Putamen (tissue), 1 donor: ENCODE measurements at regions not wholly inside any gene's neighbourhood (a gene's known extent, or its start where the extent isn't known, plus 50 kb on each side); places are given as distances from the start of the nearest gene placed in this dataset.

Source experiments
- DNase-seq: peaks from one replicate; pipeline ENCODE4 v3.0.0-alpha.2; 2016; ENCODE audit warnings: low spot score

- no peak for DNase-seq
Observed at GRCh38 chr10:9762966-9763656, 1254.6 kb upstream of the CELF2 start.

- no peak for DNase-seq
Observed at GRCh38 chr10:9766762-9767161, 1250.9 kb upstream of the CELF2 start.

GRCh38 chr10:9781666-9782065, 1236.0 kb upstream of the CELF2 start:
- DNase-seq = no peak

GRCh38 chr10:9786101-9786500, 1231.6 kb upstream of the CELF2 start:
- no peak for DNase-seq

GRCh38 chr10:9786576-9786975, 1231.1 kb upstream of the CELF2 start:
- DNase-seq = no peak

GRCh38 chr10:9789996-9790395, 1227.7 kb upstream of the CELF2 start:
- DNase-seq = no peak

GRCh38 chr10:9792181-9792580, 1225.5 kb upstream of the CELF2 start:
- no peak for DNase-seq

- no peak for DNase-seq
Observed at GRCh38 chr10:9796564-9796963, 1221.1 kb upstream of the CELF2 start.

- no peak for DNase-seq
Observed at GRCh38 chr10:9800011-9800410, 1217.7 kb upstream of the CELF2 start.

GRCh38 chr10:9800571-9800970, 1217.1 kb upstream of the CELF2 start:
- no peak for DNase-seq

GRCh38 chr10:9807846-9808245, 1209.8 kb upstream of the CELF2 start:
- no peak for DNase-seq

- no peak for DNase-seq
Observed at GRCh38 chr10:9811601-9812000, 1206.1 kb upstream of the CELF2 start.

GRCh38 chr10:9814285-9814864, 1203.3 kb upstream of the CELF2 start:
- no peak for DNase-seq

- DNase-seq = no peak
Observed at GRCh38 chr10:9819756-9820494, 1197.7 kb upstream of the CELF2 start.

- DNase-seq = no peak
Observed at GRCh38 chr10:9823268-9823930, 1194.3 kb upstream of the CELF2 start.

GRCh38 chr10:9824631-9825071, 1193.0 kb upstream of the CELF2 start:
- DNase-seq = no peak

- no peak for DNase-seq
Observed at GRCh38 chr10:9825491-9826018, 1192.1 kb upstream of the CELF2 start.

GRCh38 chr10:9828110-9828509, 1189.6 kb upstream of the CELF2 start:
- no peak for DNase-seq

GRCh38 chr10:9833942-9834341, 1183.7 kb upstream of the CELF2 start:
- no peak for DNase-seq

- no peak for DNase-seq
Observed at GRCh38 chr10:9834434-9834833, 1183.2 kb upstream of the CELF2 start.

- DNase-seq = no peak
Observed at GRCh38 chr10:9845075-9845474, 1172.6 kb upstream of the CELF2 start.

- no peak for DNase-seq
Observed at GRCh38 chr10:9848278-9848677, 1169.4 kb upstream of the CELF2 start.
